ENCODE measurements at regions not wholly inside any gene's neighbourhood (a gene's known extent, or its start where the extent isn't known, plus 50 kb on each side); places are given as distances from the start of the nearest gene placed in this dataset.

DNA sequence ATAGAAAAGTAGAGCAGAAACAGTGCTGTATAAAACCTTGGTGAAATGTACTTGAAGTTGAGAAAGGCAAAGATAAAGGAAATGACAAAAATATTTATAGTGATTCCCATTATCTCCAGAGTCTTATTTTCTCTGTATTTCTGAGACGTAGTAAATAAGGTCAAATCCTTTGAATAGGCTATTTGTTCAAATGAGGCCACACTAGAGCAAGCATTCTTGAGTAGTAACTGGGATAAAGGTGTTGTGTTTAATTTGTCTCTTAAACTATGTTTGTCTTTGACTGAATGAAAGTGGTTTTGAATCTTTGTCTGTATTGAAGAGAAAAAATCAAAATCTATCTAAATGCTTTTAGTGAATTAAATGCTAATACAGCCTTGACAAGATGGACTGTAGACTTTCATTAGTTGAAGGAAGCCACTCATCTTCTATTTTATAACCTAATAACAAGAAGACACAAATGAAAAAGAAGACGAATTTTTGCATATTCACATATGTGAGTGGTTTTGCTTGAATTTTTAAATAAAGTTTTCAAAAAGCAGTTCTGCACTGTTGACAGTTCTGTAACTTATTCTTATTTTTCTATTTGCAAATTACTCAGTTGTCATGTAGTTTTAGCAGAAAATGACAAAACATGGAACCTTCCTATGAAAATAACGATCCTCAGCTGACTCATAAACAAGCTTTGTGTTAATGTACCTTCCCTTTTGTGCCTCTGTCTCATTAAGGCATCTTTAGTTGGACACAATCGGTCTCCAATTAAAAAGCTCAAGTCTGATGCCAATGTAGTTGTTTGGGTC, 94.8 kb upstream of the PCDH18 start:
- no peak for DNase-seq

DNA sequence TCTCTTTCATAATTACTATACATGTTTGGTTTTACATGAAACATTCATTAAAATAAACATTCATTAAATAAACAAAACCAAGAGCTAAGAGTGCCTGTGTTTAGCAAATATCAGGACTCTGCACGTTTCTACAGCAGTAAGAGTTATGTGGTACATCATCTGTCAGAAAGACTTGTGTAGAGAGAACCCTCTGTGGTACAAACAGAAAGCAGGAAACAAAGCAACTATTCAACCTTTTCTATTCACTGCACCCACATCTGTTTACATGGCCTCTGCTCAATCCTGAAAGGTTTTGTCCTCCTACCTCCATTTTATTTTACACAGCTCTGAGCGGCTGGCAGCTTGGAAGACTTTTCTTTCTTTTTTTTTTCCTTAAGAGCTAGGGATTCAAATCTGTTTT, 90.7 kb upstream of the PCDH18 start:
- DNase-seq, result no peak

DNA sequence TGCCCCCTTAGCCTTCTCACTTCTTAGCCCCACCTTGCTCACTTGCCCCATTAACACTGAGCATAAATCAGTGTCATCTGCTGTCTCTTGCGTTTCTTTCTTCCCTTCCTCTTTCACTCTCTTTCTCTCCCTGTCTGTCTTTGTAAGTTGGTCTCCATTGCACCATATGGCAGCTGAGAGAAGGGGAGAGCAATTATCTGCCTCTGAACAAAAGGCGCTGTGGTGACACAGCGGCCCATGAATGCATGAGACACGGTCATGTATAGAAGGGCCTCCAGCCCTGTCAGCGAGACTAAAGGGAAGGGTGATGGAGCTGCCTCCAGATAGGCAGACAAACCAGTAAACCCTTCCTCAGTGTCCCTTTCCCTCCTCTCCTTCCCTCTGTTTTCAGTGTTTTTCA, 88.8 kb upstream of the PCDH18 start:
- no peak for DNase-seq

DNA sequence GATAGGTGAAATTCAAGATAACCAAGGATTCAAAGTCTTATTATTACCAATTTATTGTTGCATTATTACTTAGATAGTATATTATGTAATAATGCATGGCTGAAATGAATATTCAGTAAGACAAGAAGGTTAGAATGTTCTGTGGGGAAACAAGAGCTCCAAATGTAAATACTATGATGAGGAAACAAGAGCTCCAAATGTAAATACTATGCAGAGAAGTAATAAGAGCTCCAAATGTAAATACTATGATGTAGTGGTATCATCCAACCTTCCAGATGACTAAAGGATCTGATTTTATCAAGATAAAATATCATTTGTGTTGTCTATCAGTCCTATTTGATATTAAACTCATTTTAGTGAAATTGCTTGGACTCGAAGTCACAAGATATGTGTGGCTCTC, 82.2 kb upstream of the PCDH18 start:
- DNase-seq, result no peak

DNA sequence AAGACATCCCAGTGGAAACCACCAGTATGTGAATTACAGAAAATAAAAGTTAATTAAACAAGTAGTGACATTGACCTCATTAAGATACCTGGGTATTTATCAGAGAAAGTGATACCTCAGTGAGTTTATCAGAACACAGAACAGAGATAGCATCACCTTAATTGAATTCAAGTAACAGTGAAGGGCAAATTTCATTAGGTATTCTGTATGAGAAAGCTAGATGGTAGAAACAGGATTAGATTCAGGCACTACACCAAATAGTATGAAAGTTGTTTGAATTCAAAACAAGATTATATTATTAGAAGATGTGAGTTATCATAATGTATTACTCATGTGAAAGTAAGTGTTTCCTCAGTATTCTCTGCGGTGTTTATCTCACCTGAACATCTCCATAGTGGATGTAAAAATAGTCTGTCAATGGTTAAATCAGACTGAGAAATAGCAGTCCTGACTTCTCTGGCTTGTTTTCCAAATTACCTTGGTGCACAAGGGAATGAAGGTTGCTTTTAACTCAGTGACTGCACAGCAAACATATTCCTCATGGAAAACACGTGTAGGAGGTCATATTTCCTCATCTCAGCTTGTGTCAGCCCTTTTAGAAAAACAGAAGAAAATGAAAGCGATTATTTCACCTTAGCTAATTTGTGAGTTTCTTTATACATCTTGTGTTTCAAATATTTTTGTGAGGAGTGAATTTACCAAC, 79.9 kb upstream of the PCDH18 start:
- no peak for DNase-seq

DNA sequence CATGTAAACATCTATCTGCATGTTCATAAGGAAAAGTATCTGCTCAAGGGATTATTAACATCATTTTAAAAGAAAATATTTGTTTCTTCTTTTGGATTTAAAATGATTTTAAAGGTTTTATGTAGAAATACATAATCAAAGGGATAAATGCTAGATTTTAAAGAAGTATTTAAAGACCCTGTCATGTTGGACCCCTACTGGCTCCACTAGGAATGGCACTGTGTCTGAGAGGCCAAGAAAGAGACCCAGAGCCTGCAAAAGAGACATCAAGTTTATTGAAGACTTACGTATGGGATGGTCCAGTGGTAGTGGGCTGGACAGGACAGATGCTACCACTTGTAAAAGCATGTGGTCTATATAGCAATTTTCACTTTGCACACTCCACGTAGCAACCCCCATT, 78.7 kb upstream of the PCDH18 start:
- no peak for DNase-seq

DNA sequence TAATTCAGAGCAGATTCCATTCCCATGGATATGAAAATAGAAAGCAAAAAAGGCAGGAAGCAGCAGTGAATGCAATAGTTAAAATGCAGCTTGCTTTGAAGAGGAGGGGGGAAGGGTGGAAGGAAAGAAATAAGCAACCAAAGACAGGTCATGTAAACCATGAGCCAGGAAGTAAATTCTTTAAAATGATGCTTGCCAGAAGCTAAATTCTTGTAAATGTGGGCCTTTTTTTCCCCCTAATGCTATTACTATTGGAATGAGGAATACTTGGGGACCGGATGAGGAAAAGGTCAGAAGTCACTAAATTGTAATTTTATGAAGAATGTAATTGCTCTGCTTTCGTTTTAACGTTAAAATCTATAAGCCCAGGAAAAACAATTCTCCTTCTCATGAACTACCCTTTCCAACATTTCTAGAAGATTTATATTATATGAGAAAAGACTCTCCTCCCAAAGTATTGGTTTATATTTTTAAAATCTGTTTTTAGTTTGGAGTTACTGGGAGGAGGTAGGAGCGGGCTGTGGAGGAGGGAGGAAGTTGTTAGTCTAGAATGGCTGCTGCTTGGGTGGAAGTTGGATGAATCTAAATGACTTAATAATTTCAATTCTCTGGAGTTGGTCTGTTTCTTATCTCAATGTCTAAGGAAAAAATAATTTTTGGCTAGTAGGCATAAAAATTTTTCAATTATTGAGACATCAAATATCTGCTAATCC, 77.6 kb upstream of the PCDH18 start:
- no peak for DNase-seq

DNA sequence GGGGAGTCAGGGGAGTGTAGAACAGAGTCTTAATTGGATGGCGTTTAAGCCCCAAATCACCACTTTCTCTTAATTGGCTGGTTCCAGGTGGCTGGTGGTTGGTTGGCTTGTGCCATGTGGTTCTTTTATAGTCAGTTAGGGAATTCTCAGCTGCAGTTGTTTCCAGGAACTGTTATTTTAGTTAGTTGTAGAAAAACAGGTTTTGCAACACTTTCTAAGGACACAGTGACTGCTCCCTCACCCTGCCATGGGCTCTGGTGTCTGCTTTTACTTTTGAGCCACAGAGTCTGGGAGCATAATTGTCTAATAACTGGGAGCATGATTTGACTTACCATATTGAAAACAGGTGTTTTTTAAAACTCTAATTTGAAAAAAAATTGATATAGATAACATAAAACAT, 75.8 kb upstream of the PCDH18 start:
- DNase-seq, result no peak

DNA sequence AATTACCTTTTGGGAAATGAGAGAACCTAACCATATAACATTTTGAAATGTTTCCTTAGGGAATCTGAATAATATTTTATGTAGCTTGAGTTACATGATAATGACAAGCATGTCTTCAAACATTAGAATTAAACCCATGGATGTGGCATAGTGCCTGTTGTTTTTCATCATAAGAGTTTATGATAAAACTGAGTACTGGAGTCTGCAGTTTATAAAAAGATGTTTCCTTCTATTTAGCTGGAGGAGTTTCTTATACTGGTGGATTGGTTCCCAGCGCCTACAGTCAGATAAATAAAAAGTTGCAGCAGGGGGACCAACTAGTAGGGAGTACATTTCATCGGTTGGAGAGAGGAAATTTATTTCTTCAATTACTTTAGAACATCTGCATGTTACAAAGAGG, 70.1 kb upstream of the PCDH18 start:
- no peak for DNase-seq

DNA sequence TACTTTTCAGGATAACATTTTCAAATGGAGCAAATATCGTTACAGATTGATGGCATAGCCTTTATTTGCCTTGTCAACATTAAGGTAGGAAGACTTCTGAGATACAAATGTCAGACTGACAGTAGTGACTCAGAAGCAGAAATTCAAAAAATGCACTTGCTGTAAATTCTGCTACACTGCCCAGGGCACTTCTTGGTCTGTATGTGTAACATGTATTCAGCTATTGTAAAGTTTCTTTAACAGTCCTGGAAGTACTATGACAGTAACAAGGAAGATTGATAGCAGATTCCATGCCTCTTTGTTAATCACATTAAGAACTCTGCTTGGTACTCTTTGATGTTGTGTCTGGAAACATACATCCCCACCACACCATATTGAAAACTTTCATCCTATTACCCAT, 69.6 kb upstream of the PCDH18 start:
- DNase-seq, result no peak

DNA sequence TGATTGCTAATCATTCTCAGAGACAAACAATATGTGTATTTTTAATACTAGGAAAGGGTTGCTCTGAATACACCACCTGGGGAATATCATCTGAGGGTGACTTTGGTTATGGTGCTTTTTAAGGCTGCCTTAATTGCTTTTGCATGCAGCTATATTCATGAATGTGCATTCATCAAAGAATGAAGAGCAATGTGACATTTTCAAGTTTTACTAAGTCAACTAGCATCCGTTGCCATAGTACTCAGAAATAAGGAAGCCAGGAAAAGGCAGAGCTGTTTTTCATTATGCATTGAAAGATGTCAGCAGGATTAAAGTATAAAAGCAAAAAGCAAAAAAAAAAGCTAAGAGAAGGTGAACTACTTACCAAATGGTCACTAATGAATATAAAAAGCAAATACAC, 67.4 kb upstream of the PCDH18 start:
- no peak for DNase-seq

DNA sequence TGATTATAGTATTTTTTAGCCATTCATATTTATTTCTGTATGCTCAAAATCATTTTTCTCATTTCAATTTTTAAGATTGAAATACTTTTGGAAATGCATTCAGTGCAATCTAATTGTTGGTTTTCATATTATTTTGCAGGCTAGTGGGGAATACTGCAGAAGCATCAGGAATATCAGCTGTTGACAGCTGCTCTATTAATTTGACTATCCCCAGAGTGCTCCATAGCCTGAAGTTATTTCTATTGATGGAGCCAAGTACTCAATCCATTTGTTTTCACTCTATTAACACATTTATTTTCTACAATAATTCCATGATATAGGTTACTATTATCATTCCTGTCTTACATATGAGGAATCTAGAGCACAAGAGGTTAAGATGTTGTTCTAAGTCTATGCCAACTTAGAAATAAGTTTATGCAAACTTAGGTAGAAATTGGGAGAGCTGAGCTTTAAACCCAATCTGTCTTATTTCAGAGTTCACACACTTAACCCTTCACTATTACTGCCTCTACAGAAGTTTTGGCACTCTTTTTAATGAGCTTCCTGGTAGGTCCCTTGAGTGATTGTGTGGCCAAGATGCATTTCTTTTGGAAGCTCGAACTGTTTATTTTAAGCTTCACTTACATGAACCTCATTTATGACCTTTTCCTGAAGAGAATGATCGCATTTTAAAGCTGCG, 65.6 kb upstream of the PCDH18 start:
- no peak for DNase-seq

DNA sequence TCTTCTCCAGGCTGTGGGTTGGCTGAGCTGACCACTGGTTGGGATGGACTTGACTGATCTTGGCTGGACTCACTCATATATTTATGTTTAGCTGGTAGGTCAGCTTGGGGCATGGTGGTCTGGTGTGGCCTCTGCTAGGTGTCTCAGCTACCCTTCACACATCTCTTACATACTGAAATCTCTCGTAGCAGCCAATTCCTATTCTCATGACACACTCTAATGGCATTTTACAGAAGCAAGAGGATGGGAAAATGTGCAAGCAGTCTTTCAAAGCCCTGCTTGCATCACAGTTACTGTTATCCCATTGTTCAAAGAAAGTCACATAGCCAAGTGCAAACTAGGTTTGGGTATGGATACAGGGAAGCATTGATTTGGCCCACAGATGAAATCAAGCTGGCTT, 55.5 kb upstream of the PCDH18 start:
- DNase-seq, result no peak

DNA sequence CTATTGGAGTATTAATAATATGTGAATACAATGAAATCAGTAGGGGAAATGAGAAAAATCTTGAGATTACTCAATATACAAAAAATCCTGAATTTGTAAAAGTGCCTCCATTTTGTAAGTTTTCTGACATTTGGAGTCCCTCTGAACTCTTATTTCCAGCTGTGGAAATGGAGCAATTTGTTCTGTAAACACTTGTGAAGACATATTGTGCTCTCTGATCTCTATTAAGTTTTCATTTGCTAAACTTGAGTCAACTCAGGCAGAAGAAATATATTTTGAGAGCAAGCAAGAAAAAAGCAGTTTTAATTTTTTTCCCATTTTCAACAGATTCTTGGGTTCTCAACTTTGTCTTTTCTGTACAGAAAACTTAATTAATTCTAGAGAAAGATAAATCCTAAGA, 51.4 kb upstream of the PCDH18 start:
- no peak for DNase-seq
